GM19025 (cell line): ENCODE measurements at regions not wholly inside any gene's neighbourhood (a gene's known extent, or its start where the extent isn't known, plus 50 kb on each side); places are given as distances from the start of the nearest gene placed in this dataset.
A peak's percentile ranks its signal among the peaks of the same experiment; 100 is the strongest.

ENCODE experiments used
- ATAC-seq: cut with Tn5 transposase; IDR thresholded peaks from one replicate; pipeline ENCODE4 v1.9.1; 2021; ENCODE audit warnings: mild to moderate bottlenecking, low read depth, moderate library complexity; ENCODE audit not compliant: unreplicated experiment

- ATAC-seq, result no peak
Observed at GRCh38 chr6:104522533-104522932, 337.2 kb downstream of the HACE1 start.

GRCh38 chr6:104521176-104521575 lies 338.5 kb downstream of the HACE1 start:
- no peak for ATAC-seq

- no peak for ATAC-seq
Observed at GRCh38 chr6:104519566-104519965, 340.2 kb downstream of the HACE1 start.

GRCh38 chr6:104509355-104509754 lies 350.4 kb downstream of the HACE1 start:
- ATAC-seq, result no peak

GRCh38 chr6:104506429-104506828 lies 353.3 kb downstream of the HACE1 start:
- no peak for ATAC-seq

GRCh38 chr6:104505838-104506237 lies 353.9 kb downstream of the HACE1 start:
- no peak for ATAC-seq

GRCh38 chr6:104500265-104500664 lies 359.5 kb downstream of the HACE1 start:
- no peak for ATAC-seq

GRCh38 chr6:104486035-104486434 lies 373.7 kb downstream of the HACE1 start:
- ATAC-seq, result no peak

GRCh38 chr6:104484626-104485025 lies 375.1 kb downstream of the HACE1 start:
- ATAC-seq, result no peak

GRCh38 chr6:104484191-104484590 lies 375.5 kb downstream of the HACE1 start:
- ATAC-seq, result no peak

GRCh38 chr6:104483225-104483834 lies 376.4 kb downstream of the HACE1 start:
- no peak for ATAC-seq

- no peak for ATAC-seq
Observed at GRCh38 chr6:104477569-104477968, 382.1 kb downstream of the HACE1 start.

- ATAC-seq, result no peak
Observed at GRCh38 chr6:104473021-104473429, 386.7 kb downstream of the HACE1 start.

- ATAC-seq, result no peak
Observed at GRCh38 chr6:104472021-104472901, 387.5 kb downstream of the HACE1 start.

- no peak for ATAC-seq
Observed at GRCh38 chr6:104466306-104466705, 393.4 kb downstream of the HACE1 start.

GRCh38 chr6:104462811-104463599 lies 396.7 kb downstream of the HACE1 start:
- ATAC-seq, result no peak

GRCh38 chr6:104460738-104461483 lies 398.8 kb downstream of the HACE1 start:
- ATAC-seq, result no peak

GRCh38 chr6:104459543-104459942 lies 400.2 kb downstream of the HACE1 start:
- ATAC-seq, result peak; percentile 75

- ATAC-seq, result no peak
Observed at GRCh38 chr6:104449918-104450317, 409.8 kb downstream of the HACE1 start.
